OCI-LY7 (cell line): ENCODE measurements at regions not wholly inside any gene's neighbourhood (a gene's known extent, or its start where the extent isn't known, plus 50 kb on each side); places are given as distances from the start of the nearest gene placed in this dataset.

Experiments
- BruUV-seq: library from RNA; stranded (reverse); fragments of 400-500 nt; replicated peaks from 2 replicates; lab custom pipeline; 2021; lab: Mats Ljungman, UMichigan
- CTCF ChIA-PET: fragments of 300-600 bp; sonication (Branson Sonifier 250); formaldehyde crosslinking; loops from one replicate; lab custom pipeline; 2022; ENCODE audit warnings: antibody characterized with exemption; ENCODE audit not compliant: unreplicated experiment; lab: Charles Lee
- POLR2A ChIA-PET: fragments of 300-600 bp; sonication (Branson Sonifier 250); formaldehyde crosslinking; loops from one replicate; lab custom pipeline; 2022; ENCODE audit warnings: antibody characterized with exemption; lab: Charles Lee
- DNase-seq: peaks from one replicate; pipeline ENCODE4 v3.0.0-alpha.2; 2015; ENCODE audit warnings: low spot score
- H2AFZ ChIP-seq: fragments of 200-600 bp; sonication (generic), shearing (Covaris generic); 2 replicates; pipeline ENCODE4 v1.6.1; 2014; ENCODE audit warnings: mild to moderate bottlenecking, antibody characterized with exemption, low read length, moderate library complexity
- H3K27ac ChIP-seq: fragments of 200-600 bp; sonication (generic); 2 replicates; pipeline ENCODE4 v1.5.1; 2014; ENCODE audit warnings: mixed run types, low read depth, mild to moderate bottlenecking, moderate library complexity, low read length, inconsistent platforms; ENCODE audit not compliant: poor library complexity, severe bottlenecking
- H3K36me3 ChIP-seq: fragments of 200-600 bp; sonication (generic); 2 replicates; pipeline ENCODE4 v1.6.1; 2014; ENCODE audit warnings: mild to moderate bottlenecking, antibody characterized with exemption, low read length, moderate library complexity, mixed read lengths; ENCODE audit not compliant: insufficient read depth
- H3K4me1 ChIP-seq: fragments of 200-600 bp; sonication (generic); 2 replicates; pipeline ENCODE4 v1.5.1; 2014; ENCODE audit warnings: mild to moderate bottlenecking, low read length; ENCODE audit not compliant: insufficient read depth, poor library complexity, severe bottlenecking
- H3K4me2 ChIP-seq: fragments of 200-600 bp; sonication (generic); 2 replicates; pipeline ENCODE4 v1.6.1; 2014; ENCODE audit warnings: mild to moderate bottlenecking, low read length
- H3K4me3 ChIP-seq: fragments of 200-600 bp; sonication (generic); 2 replicates; pipeline ENCODE4 v1.5.1; 2014; ENCODE audit warnings: mild to moderate bottlenecking, low read depth, low read length; ENCODE audit not compliant: poor library complexity, severe bottlenecking
- H3K79me2 ChIP-seq: fragments of 200-600 bp; sonication (generic); 2 replicates; pipeline ENCODE4 v1.6.1; 2016; ENCODE audit warnings: low read depth, mild to moderate bottlenecking, low read length, moderate library complexity, mixed read lengths; ENCODE audit not compliant: insufficient read depth
- H3K9me2 ChIP-seq: fragments of 200-600 bp; sonication (generic); 2 replicates; pipeline ENCODE4 v1.6.1; 2016; ENCODE audit warnings: mild to moderate bottlenecking, low read length, mixed read lengths; ENCODE audit not compliant: insufficient read depth
- H3K9me3 ChIP-seq: fragments of 200-600 bp; sonication (generic); 2 replicates; pipeline ENCODE4 v1.6.1; 2014; ENCODE audit warnings: mild to moderate bottlenecking, mixed run types, low read length, mixed read lengths
- H4K20me1 ChIP-seq: fragments of 200-600 bp; sonication (generic); 2 replicates; pipeline ENCODE4 v1.6.1; 2014; ENCODE audit warnings: mild to moderate bottlenecking, antibody characterized with exemption, low read length, moderate library complexity, mixed read lengths; ENCODE audit not compliant: insufficient read depth
- CTCF ChIP-seq: fragments of 200-600 bp; sonication (generic); conservative IDR thresholded peaks from 2 replicates; pipeline ENCODE4 v1.5.1; 2014; ENCODE audit warnings: mild to moderate bottlenecking, antibody characterized with exemption, low read length, moderate library complexity, mixed read lengths
- EZH2phosphoT487 ChIP-seq: fragments of 200-600 bp; sonication (generic); IDR thresholded peaks from 2 replicates; pipeline ENCODE4 v1.6.1; 2018; ENCODE audit warnings: low read depth, borderline replicate concordance, mild to moderate bottlenecking, mixed run types, antibody characterized with exemption, low read length, moderate library complexity, mixed read lengths
- intact Hi-C: fragments of 100-400 bp; cut with micrococcal nuclease; formaldehyde crosslinking; loops from one replicate; pipeline ENCODE4 v1.10.0; 2022; ENCODE audit not compliant: unreplicated experiment

DNA sequence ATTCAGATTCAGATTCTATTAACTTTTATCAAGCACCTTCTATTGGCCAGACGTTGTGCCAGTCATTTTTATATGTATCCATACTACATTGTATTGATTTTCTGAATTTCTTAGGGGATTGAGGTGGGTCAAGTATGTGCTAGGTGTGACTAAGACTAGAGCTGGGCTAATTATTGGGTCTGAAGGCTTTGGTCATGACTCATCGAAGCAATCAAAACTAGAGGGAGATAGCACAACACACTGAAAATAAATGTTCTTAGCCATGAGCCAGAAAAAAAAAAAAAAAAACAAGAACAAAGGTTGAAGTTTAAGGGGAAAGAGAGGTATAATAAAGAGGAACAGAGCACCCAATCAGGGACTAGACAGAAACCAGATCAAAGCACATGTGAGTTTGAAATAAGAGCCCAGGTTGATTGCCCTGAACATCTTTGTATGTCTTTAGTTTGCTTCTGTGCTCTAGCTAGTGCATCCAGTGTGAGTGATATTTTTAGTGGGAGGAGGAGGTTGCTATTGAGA, 171.6 kb upstream of the FOXP2 start:
- no peak overlapping the region for H3K4me2 ChIP-seq
- no peaks in the 10 kb centered on the region for H3K36me3 ChIP-seq
- H3K79me2 ChIP-seq = no peaks in the 10 kb centered on the region
- BruUV-seq = no TSS peak
- no peak overlapping the region for H3K4me3 ChIP-seq
- intact Hi-C loops = no loop called here
- no peak for DNase-seq
- no peaks in the 10 kb centered on the region for H3K9me3 ChIP-seq
- no peak overlapping the region for H3K27ac ChIP-seq
- TF ChIP-seq CTCF (no peak), EZH2phosphoT487 (no peak)
- H4K20me1 ChIP-seq = no peaks in the 10 kb centered on the region
- no peak overlapping the region for H2AFZ ChIP-seq
- ChIA-PET POLR2A (no interaction called here), CTCF (no interaction called here)
- H3K4me1 ChIP-seq = no peaks in the 10 kb centered on the region
- H3K9me2 ChIP-seq = no peaks in the 10 kb centered on the region

- H3K4me1 ChIP-seq = no peaks in the 10 kb centered on the region
- BruUV-seq = no TSS peak
- no peak overlapping the region for H3K4me3 ChIP-seq
- DNase-seq = no peak
- H3K9me2 ChIP-seq = no peaks in the 10 kb centered on the region
- TF ChIP-seq EZH2phosphoT487 (no peak), CTCF (no peak)
- H3K9me3 ChIP-seq = no peaks in the 10 kb centered on the region; the same call in 1 of the 2 replicates
- ChIA-PET CTCF (no interaction called here), POLR2A (no interaction called here)
- no peak overlapping the region for H3K27ac ChIP-seq
- intact Hi-C loops = no loop called here
- H3K4me2 ChIP-seq = no peak overlapping the region
- no peaks in the 10 kb centered on the region for H3K36me3 ChIP-seq
- H2AFZ ChIP-seq = no peak overlapping the region
- no peaks in the 10 kb centered on the region for H4K20me1 ChIP-seq
- H3K79me2 ChIP-seq = no peaks in the 10 kb centered on the region
Measured at GRCh38 chr7:114229246-114229645, 185.4 kb upstream of the FOXP2 start.

DNA sequence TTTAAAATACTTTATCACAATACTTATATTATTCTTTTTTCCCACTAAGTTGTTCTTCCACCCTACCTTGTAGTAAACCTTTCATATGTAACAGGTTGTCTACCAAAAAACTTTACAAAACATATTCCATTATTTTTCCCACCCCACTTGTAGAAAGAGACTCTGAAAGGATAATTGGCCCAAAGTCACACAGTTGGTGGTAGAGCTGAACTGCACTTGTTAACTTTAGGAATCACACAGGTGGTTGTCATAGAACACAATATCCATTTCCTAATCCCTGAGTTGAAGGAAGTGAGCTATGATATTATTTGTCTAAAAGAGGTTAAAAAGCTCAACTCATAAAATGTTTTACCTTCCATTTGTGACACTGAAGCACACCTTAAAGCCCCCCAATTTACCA, 188.8 kb upstream of the FOXP2 start:
- Histone ChIP-seq H3K4me1 (no peaks in the 10 kb centered on the region), H3K9me2 (no peaks in the 10 kb centered on the region), H3K36me3 (no peaks in the 10 kb centered on the region), H3K9me3 (no peaks in the 10 kb centered on the region; the same call in 1 of the 2 replicates), H4K20me1 (no peaks in the 10 kb centered on the region), H3K4me2 (no peak overlapping the region), H3K79me2 (no peaks in the 10 kb centered on the region), H2AFZ (no peak overlapping the region), H3K4me3 (no peak overlapping the region), H3K27ac (no peak overlapping the region)
- DNase-seq = no peak
- intact Hi-C loops = no loop called here
- no TSS peak for BruUV-seq
- CTCF ChIA-PET = no interaction called here
- TF ChIP-seq EZH2phosphoT487 = no peak
- no peak for TF ChIP-seq CTCF
- POLR2A ChIA-PET = interaction anchor here (0.6 to 0.8 kb wide), 2 partner anchors 10 to 52 kb away, joined by 3 to 6 read pairs; no protein-coding TSS in a partner anchor
